Neural progenitor cell (in vitro differentiated cells): ENCODE measurements at regions not wholly inside any gene's neighbourhood (a gene's known extent, or its start where the extent isn't known, plus 50 kb on each side); places are given as distances from the start of the nearest gene placed in this dataset.

Source experiments
- DNase-seq: peaks from one replicate; pipeline ENCODE4 v3.0.0-alpha.2; 2016; ENCODE audit warnings: low spot score
- H2AFZ ChIP-seq: fragments of 200-600 bp; sonication (generic); replicated peaks from 2 replicates; pipeline ENCODE4 v1.6.1; 2016; ENCODE audit warnings: antibody characterized with exemption
- H3F3A ChIP-seq: fragments of 200-600 bp; sonication (generic); 2 replicates; pipeline ENCODE4 v1.6.1; 2016; ENCODE audit warnings: antibody characterized with exemption, low read depth
- H3K27ac ChIP-seq: fragments of 200-600 bp; sonication (generic); 2 replicates; pipeline ENCODE4 v1.5.1; 2016; ENCODE audit warnings: mild to moderate bottlenecking
- H3K27me3 ChIP-seq: fragments of 200-600 bp; sonication (generic); 2 replicates; pipeline ENCODE4 v1.6.1; 2016; ENCODE audit warnings: mild to moderate bottlenecking, moderate library complexity
- H3K36me3 ChIP-seq: fragments of 200-600 bp; sonication (generic); 2 replicates; pipeline ENCODE4 v1.5.1; 2016
- H3K4me1 ChIP-seq: fragments of 200-600 bp; sonication (generic); 2 replicates; pipeline ENCODE4 v1.6.1; 2016; ENCODE audit warnings: mixed run types
- H3K4me2 ChIP-seq: fragments of 200-600 bp; sonication (generic); 2 replicates; pipeline ENCODE4 v1.6.1; 2016
- H3K4me3 ChIP-seq: fragments of 200-600 bp; sonication (generic); 2 replicates; pipeline ENCODE4 v1.5.1; 2016
- H3K79me2 ChIP-seq: fragments of 200-600 bp; sonication (generic); 2 replicates; pipeline ENCODE4 v1.6.1; 2016; ENCODE audit warnings: low read depth
- H3K9ac ChIP-seq: fragments of 200-600 bp; sonication (generic); 2 replicates; pipeline ENCODE4 v1.6.1; 2016
- H3K9me3 ChIP-seq: fragments of 200-600 bp; sonication (generic); 2 replicates; pipeline ENCODE4 v1.5.1; 2016; ENCODE audit warnings: low read depth
- H4K20me1 ChIP-seq: fragments of 200-600 bp; sonication (generic); 2 replicates; pipeline ENCODE4 v1.6.1; 2016; ENCODE audit warnings: low read depth
- H3K27ac Mint-ChIP-seq: 3 replicates; pipeline ENCODE4 v1.8.0; 2021; ENCODE audit warnings: mixed read lengths
- H3K27me3 Mint-ChIP-seq: 2 replicates; pipeline ENCODE4 v1.8.0; 2022; ENCODE audit warnings: low read depth, mild to moderate bottlenecking, inconsistent platforms, moderate library complexity, mixed read lengths; ENCODE audit not compliant: insufficient read depth
- H3K36me3 Mint-ChIP-seq: 3 replicates; pipeline ENCODE4 v1.8.0; 2021; ENCODE audit warnings: mixed read lengths
- H3K4me1 Mint-ChIP-seq: 3 replicates; pipeline ENCODE4 v1.8.0; 2021; ENCODE audit warnings: mixed read lengths
- H3K4me3 Mint-ChIP-seq: 3 replicates; pipeline ENCODE4 v1.8.0; 2021; ENCODE audit warnings: mild to moderate bottlenecking, moderate library complexity, mixed read lengths
- H3K9me3 Mint-ChIP-seq: 3 replicates; pipeline ENCODE4 v1.8.0; 2020; ENCODE audit warnings: mixed read lengths
- EZH2 ChIP-seq: fragments of 200-600 bp; sonication (generic); IDR thresholded peaks from 2 replicates; pipeline ENCODE4 v1.6.1; 2017; ENCODE audit warnings: antibody characterized with exemption, mild to moderate bottlenecking, moderate library complexity
- EZH2phosphoT487 ChIP-seq: fragments of 200-600 bp; sonication (generic); IDR thresholded peaks from 2 replicates; pipeline ENCODE4 v1.6.1; 2017; ENCODE audit warnings: antibody characterized with exemption
- TF ChIP-seq, protein P1 (sequence below): fragments of 200-600 bp; sonication (generic); IDR thresholded peaks from 2 replicates; pipeline ENCODE4 v1.5.1; 2017; ENCODE audit warnings: antibody characterized with exemption, mild to moderate bottlenecking

DNA sequence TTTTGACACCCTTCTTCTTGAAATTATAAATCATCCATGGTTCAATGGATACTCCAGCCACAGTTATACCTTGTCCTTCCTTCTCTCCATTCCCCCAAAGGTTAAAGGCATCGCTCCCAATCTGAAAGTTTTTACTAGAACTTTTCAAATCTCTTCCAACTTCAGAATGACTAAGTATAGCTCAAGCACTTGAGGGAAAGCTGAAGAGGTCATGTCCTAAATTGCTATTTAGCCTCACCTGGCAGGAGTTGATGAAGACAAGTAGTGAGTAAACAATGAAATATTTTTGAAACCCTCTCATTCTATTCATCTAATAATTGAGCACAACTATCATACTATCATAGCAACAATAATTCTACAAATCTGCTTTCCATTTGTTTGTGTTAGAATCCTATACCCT is 167.8 kb downstream of the HNMT start:
- Histone ChIP-seq H3K9ac (no peak overlapping the region), H3K27me3 (no peaks in the 10 kb centered on the region), H3K27ac (no peak overlapping the region), H3F3A (no peaks in the 10 kb centered on the region), H3K79me2 (no peaks in the 10 kb centered on the region), H3K9me3 (no peaks in the 10 kb centered on the region), H3K4me2 (no peak overlapping the region), H4K20me1 (no peaks in the 10 kb centered on the region), H3K4me3 (no peak overlapping the region), H2AFZ (no peak overlapping the region), H3K4me1 (no peaks in the 10 kb centered on the region), H3K36me3 (no peaks in the 10 kb centered on the region)
- TF ChIP-seq, protein P1, sequence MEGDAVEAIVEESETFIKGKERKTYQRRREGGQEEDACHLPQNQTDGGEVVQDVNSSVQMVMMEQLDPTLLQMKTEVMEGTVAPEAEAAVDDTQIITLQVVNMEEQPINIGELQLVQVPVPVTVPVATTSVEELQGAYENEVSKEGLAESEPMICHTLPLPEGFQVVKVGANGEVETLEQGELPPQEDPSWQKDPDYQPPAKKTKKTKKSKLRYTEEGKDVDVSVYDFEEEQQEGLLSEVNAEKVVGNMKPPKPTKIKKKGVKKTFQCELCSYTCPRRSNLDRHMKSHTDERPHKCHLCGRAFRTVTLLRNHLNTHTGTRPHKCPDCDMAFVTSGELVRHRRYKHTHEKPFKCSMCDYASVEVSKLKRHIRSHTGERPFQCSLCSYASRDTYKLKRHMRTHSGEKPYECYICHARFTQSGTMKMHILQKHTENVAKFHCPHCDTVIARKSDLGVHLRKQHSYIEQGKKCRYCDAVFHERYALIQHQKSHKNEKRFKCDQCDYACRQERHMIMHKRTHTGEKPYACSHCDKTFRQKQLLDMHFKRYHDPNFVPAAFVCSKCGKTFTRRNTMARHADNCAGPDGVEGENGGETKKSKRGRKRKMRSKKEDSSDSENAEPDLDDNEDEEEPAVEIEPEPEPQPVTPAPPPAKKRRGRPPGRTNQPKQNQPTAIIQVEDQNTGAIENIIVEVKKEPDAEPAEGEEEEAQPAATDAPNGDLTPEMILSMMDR: no peak
- TF ChIP-seq EZH2 (no peak), EZH2phosphoT487 (no peak)
- DNase-seq: no peak
- H3K36me3 Mint-ChIP-seq: no peaks in the 10 kb centered on the region
- H3K4me3 Mint-ChIP-seq: no peak overlapping the region
- no peaks in the 10 kb centered on the region for H3K27me3 Mint-ChIP-seq
- H3K27ac Mint-ChIP-seq: no peak overlapping the region
- no peaks in the 10 kb centered on the region for H3K4me1 Mint-ChIP-seq
- no peaks in the 10 kb centered on the region for H3K9me3 Mint-ChIP-seq

DNA sequence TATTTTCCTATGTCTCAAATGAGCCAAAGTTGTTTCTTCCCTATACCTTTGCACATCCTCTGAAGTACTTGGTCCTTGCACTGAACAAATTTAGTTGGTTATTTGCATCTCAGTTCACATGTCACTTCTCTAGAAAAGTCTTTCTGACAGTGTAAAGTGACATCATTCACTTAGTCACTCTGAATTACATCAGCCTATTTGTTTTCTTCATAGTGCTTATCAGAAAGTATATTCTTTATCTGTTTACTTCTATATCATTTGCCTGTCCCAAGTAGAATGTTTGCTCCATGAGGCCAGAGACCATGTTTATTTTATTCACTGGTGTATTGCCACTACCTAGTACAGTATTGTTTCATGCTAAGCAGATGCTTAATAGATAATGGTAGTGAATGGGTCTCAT is 173.7 kb downstream of the HNMT start:
- Histone ChIP-seq H3K9me3 (no peaks in the 10 kb centered on the region), H3K4me3 (no peak overlapping the region), H3F3A (no peaks in the 10 kb centered on the region), H3K36me3 (no peaks in the 10 kb centered on the region), H3K27me3 (no peaks in the 10 kb centered on the region), H3K4me2 (no peak overlapping the region), H3K27ac (no peak overlapping the region), H2AFZ (no peak overlapping the region), H3K4me1 (no peaks in the 10 kb centered on the region), H3K9ac (no peak overlapping the region), H4K20me1 (no peaks in the 10 kb centered on the region), H3K79me2 (no peaks in the 10 kb centered on the region)
- Mint-ChIP-seq H3K36me3 (no peaks in the 10 kb centered on the region), H3K27ac (no peak overlapping the region), H3K9me3 (no peaks in the 10 kb centered on the region), H3K4me3 (no peak overlapping the region), H3K27me3 (no peaks in the 10 kb centered on the region), H3K4me1 (no peaks in the 10 kb centered on the region)
- no peak for TF ChIP-seq EZH2
- no peak for TF ChIP-seq EZH2phosphoT487
- TF ChIP-seq, protein P1: no peak
- DNase-seq: no peak

DNA sequence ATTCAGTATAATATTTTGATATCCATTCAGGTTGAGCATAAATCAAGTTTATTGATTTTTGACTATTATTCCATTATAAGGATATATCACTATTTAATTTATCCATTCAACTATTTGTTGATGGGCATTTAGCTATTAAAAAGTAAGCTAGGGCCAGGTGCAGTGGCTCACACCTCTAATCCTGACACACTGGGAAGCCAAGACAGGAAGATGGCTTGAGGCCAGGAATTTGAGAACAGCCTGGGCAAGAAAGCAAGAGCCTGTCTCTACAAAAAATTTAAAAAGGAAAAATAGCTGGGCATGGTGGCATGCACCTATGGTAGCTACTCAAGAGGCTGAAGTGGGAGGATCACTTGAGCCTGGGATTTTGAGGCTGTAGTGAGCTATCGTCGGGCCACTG is 183.5 kb downstream of the HNMT start:
- Histone ChIP-seq H3K9me3 (no peaks in the 10 kb centered on the region), H3K4me3 (no peak overlapping the region), H3K4me1 (no peaks in the 10 kb centered on the region), H3K27me3 (no peaks in the 10 kb centered on the region), H3F3A (no peaks in the 10 kb centered on the region), H3K27ac (no peak overlapping the region), H3K79me2 (no peaks in the 10 kb centered on the region), H4K20me1 (no peaks in the 10 kb centered on the region), H3K4me2 (no peak overlapping the region), H2AFZ (no peak overlapping the region), H3K9ac (no peak overlapping the region), H3K36me3 (no peaks in the 10 kb centered on the region)
- Mint-ChIP-seq H3K4me3 (no peak overlapping the region), H3K9me3 (no peaks in the 10 kb centered on the region), H3K4me1 (no peaks in the 10 kb centered on the region), H3K27me3 (no peaks in the 10 kb centered on the region), H3K27ac (no peak overlapping the region), H3K36me3 (no peaks in the 10 kb centered on the region)
- DNase-seq: no peak
- TF ChIP-seq, protein P1: no peak
- TF ChIP-seq EZH2: no peak
- TF ChIP-seq EZH2phosphoT487: no peak

DNA sequence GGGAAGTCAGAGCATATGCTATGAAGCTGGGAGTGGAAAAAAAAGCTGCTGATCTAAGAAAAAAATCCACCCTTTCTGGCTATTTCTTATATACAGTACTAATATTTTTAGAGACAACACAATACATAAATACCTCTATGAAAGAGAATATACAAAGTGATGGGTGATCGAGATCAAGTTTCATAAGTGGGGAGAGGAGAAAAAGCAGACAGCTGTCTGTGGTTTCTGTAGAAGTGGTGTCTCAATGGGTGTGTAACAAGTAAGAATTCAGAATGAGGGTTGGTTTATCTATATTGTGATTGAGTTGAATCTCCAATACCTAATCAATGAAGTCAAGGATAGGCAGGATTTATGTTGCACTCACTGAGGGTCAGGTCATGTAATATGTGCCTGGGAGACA is 191.0 kb downstream of the HNMT start:
- H3K27ac Mint-ChIP-seq: no peak overlapping the region
- no peaks in the 10 kb centered on the region for H3K4me1 Mint-ChIP-seq
- Histone ChIP-seq H3K4me3 (no peak overlapping the region), H3K4me2 (no peak overlapping the region), H3K9ac (no peak overlapping the region), H3K4me1 (no peaks in the 10 kb centered on the region), H3K9me3 (no peaks in the 10 kb centered on the region), H2AFZ (no peak overlapping the region), H3K79me2 (no peaks in the 10 kb centered on the region), H3K27ac (no peak overlapping the region), H4K20me1 (no peaks in the 10 kb centered on the region), H3K27me3 (no peaks in the 10 kb centered on the region), H3F3A (no peaks in the 10 kb centered on the region), H3K36me3 (no peaks in the 10 kb centered on the region)
- TF ChIP-seq, protein P1: no peak
- TF ChIP-seq EZH2 (no peak), EZH2phosphoT487 (no peak)
- no peaks in the 10 kb centered on the region for H3K9me3 Mint-ChIP-seq
- H3K4me3 Mint-ChIP-seq: no peak overlapping the region
- no peak for DNase-seq
- H3K27me3 Mint-ChIP-seq: no peaks in the 10 kb centered on the region
- H3K36me3 Mint-ChIP-seq: no peaks in the 10 kb centered on the region
